ENCODE measurements at regions not wholly inside any gene's neighbourhood (a gene's known extent, or its start where the extent isn't known, plus 50 kb on each side); places are given as distances from the start of the nearest gene placed in this dataset.

DNA sequence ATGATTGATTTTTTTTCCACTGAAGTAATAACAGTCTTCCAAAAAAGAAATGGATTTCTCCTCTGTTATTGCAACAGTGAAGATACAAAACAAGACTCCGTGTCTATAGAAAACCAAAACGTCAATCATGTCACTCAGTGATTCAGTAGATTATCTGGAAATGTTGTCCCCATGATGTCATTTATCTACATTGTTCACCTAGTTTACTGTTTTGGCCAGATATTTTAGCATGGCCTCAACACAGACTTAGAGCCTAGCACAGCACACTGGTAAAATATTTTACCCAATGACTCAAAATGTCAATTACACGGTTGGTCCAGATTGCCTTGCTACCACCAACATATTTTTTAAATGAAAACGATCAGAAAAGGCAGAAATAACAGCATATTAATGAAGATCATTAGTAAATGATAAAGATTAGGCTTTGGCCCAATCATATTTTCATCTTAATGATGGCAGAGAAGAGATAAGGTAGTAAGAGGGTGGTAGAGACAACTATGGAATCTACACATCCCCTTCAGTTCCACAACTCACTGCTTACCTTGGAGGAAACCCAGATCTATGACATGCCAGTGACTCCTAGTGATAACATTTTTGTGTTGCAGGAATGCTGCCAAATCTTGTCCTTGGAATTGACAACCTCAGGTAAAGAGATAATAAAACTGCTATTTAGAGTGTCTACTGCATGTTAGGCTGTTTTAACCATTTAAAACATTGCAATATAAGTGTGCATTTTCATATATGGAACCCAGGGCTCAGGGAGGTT lies 347.7 kb upstream of the ARPP21 start:
- intact Hi-C loops (cut with micrococcal nuclease): no loop called here
- dilution Hi-C loops (cut with MboI; ENCODE audit: extremely low pct_ligation_motif_present, low sequenced_read_pairs): no loop called here
- Histone ChIP-seq H3K4me3 (replicated peaks in 1 of 3; ENCODE audit: insufficient read depth in 1 of 3, low read depth in 1 of 3, low read length in 3 of 3) (no peak overlapping the region), H3K4me2 (ENCODE audit: insufficient read depth, low read length) (no peak overlapping the region), H2AFZ (ENCODE audit: low read depth, low read length) (no peak overlapping the region), H3K4me1 (ENCODE audit: control insufficient read depth, extremely low read depth, insufficient read depth, low read length) (no peaks in the 10 kb centered on the region), H3K79me2 (ENCODE audit: control insufficient read depth, insufficient read depth, low read length) (no peaks in the 10 kb centered on the region), H3K9me1 (replicated peaks; ENCODE audit: control insufficient read depth, extremely low read depth, insufficient read depth, low read length) (no peaks in the 10 kb centered on the region), H3K27ac (ENCODE audit: insufficient read depth, low read depth, low read length) (no peak overlapping the region), H3K27me3 (ENCODE audit: control insufficient read depth in 2 of 2, insufficient read depth in 2 of 2, low read length in 2 of 2) (no peaks in the 10 kb centered on the region), H3K9ac (replicated peaks; ENCODE audit: extremely low read depth, insufficient read depth, low read length) (no peak overlapping the region), H3K9me3 (replicated peaks; ENCODE audit: control insufficient read depth, insufficient read depth, low read length) (no peaks in the 10 kb centered on the region), H3K36me3 (ENCODE audit: control insufficient read depth in 2 of 2, extremely low read depth in 1 of 2, insufficient read depth in 2 of 2, low read length in 2 of 2) (no peaks in the 10 kb centered on the region), H4K20me1 (replicated peaks; ENCODE audit: control insufficient read depth, extremely low read depth, insufficient read depth, low read length) (no peaks in the 10 kb centered on the region)
- TF ChIP-seq GATA2 (IDR thresholded peaks at IDR 0.05; ENCODE audit: insufficient read depth, insufficient read length, low read depth, low read length) (no peak), JUN (IDR thresholded peaks at IDR 0.05; ENCODE audit: borderline replicate concordance, insufficient read depth, insufficient read length, low read depth) (no peak), MYC (IDR thresholded peaks at IDR 0.05; ENCODE audit: low read depth, low read length) (no peak), POLR2AphosphoS5 (IDR thresholded peaks at IDR 0.05; ENCODE audit: insufficient read depth, low read depth, low read length) (no peak), FOS (IDR thresholded peaks at IDR 0.05; ENCODE audit: borderline replicate concordance, insufficient read depth, low read length) (no peak)
- CTCF ChIA-PET: interaction anchor here (0.8 kb wide), 1 partner anchor 19 kb away, joined by 3 read pairs; no protein-coding TSS in a partner anchor
- POLR2A ChIA-PET: no interaction called here
- DNase-seq (ENCODE audit: low read depth, low spot score) (no peak), FAIRE-seq (no peak)
- BruUV-seq (replicated peaks): no TSS peak

DNA sequence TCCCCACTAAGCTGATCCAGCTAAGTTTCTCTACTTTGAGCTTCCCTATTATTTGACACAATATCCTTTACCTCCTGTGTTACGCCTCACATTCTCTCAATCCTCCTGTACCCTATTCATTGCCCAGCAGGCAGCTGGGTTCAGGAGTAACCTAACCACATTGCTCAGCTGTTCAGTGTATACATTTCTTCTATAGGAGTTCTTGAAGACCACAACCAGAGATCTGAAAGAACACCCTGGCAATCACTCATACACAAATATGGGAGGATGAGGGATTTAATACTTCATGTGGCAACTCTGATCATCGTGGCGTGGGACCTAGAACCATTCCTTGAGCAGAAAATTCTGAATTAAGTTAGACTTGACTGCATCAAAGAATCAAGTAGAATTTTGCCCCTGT lies 346.8 kb upstream of the ARPP21 start:
- Histone ChIP-seq H4K20me1 (replicated peaks; ENCODE audit: control insufficient read depth, extremely low read depth, insufficient read depth, low read length) (no peaks in the 10 kb centered on the region), H3K79me2 (ENCODE audit: control insufficient read depth, insufficient read depth, low read length) (no peaks in the 10 kb centered on the region), H3K27me3 (ENCODE audit: control insufficient read depth in 2 of 2, insufficient read depth in 2 of 2, low read length in 2 of 2) (no peaks in the 10 kb centered on the region), H3K9me3 (replicated peaks; ENCODE audit: control insufficient read depth, insufficient read depth, low read length) (no peaks in the 10 kb centered on the region), H3K9ac (replicated peaks; ENCODE audit: extremely low read depth, insufficient read depth, low read length) (no peak overlapping the region), H2AFZ (ENCODE audit: low read depth, low read length) (no peak overlapping the region), H3K36me3 (ENCODE audit: control insufficient read depth in 2 of 2, extremely low read depth in 1 of 2, insufficient read depth in 2 of 2, low read length in 2 of 2) (no peaks in the 10 kb centered on the region), H3K9me1 (replicated peaks; ENCODE audit: control insufficient read depth, extremely low read depth, insufficient read depth, low read length) (no peaks in the 10 kb centered on the region), H3K4me3 (replicated peaks in 1 of 3; ENCODE audit: insufficient read depth in 1 of 3, low read depth in 1 of 3, low read length in 3 of 3) (no peak overlapping the region), H3K4me2 (ENCODE audit: insufficient read depth, low read length) (no peak overlapping the region), H3K27ac (ENCODE audit: insufficient read depth, low read depth, low read length) (no peak overlapping the region), H3K4me1 (ENCODE audit: control insufficient read depth, extremely low read depth, insufficient read depth, low read length) (no peaks in the 10 kb centered on the region)
- FAIRE-seq: no peak
- no peak for TF ChIP-seq EZH2 (IDR thresholded peaks at IDR 0.05; ENCODE audit: borderline replicate concordance, low read depth, low read length, severe bottlenecking)
- no peak for TF ChIP-seq MYC (IDR thresholded peaks at IDR 0.05; ENCODE audit: low read depth, low read length)
- TF ChIP-seq, protein P1, sequence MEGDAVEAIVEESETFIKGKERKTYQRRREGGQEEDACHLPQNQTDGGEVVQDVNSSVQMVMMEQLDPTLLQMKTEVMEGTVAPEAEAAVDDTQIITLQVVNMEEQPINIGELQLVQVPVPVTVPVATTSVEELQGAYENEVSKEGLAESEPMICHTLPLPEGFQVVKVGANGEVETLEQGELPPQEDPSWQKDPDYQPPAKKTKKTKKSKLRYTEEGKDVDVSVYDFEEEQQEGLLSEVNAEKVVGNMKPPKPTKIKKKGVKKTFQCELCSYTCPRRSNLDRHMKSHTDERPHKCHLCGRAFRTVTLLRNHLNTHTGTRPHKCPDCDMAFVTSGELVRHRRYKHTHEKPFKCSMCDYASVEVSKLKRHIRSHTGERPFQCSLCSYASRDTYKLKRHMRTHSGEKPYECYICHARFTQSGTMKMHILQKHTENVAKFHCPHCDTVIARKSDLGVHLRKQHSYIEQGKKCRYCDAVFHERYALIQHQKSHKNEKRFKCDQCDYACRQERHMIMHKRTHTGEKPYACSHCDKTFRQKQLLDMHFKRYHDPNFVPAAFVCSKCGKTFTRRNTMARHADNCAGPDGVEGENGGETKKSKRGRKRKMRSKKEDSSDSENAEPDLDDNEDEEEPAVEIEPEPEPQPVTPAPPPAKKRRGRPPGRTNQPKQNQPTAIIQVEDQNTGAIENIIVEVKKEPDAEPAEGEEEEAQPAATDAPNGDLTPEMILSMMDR (IDR thresholded peaks at IDR 0.05; ENCODE audit: extremely low read depth in 1 of 2, insufficient read depth in 1 of 2, low read depth in 1 of 2, low read length in 2 of 2): no peak
- no peak for TF ChIP-seq POLR2AphosphoS5 (IDR thresholded peaks at IDR 0.05; ENCODE audit: insufficient read depth, low read depth, low read length)
- TF ChIP-seq, protein P2, sequence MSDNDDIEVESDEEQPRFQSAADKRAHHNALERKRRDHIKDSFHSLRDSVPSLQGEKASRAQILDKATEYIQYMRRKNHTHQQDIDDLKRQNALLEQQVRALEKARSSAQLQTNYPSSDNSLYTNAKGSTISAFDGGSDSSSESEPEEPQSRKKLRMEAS (IDR thresholded peaks at IDR 0.05; ENCODE audit: insufficient read depth, insufficient read length): no peak
- no peak for TF ChIP-seq GATA2 (IDR thresholded peaks at IDR 0.05; ENCODE audit: insufficient read depth, insufficient read length, low read depth, low read length)
- no peak for TF ChIP-seq JUN (IDR thresholded peaks at IDR 0.05; ENCODE audit: borderline replicate concordance, insufficient read depth, insufficient read length, low read depth)
- no peak for TF ChIP-seq POLR2A (IDR thresholded peaks at IDR 0.05; ENCODE audit: low read depth, low read length)
- no peak for TF ChIP-seq FOS (IDR thresholded peaks at IDR 0.05; ENCODE audit: borderline replicate concordance, insufficient read depth, low read length)
- ChIA-PET POLR2A (no interaction called here), CTCF (interaction anchor here (0.8 kb wide), 1 partner anchor 20 kb away, joined by 3 read pairs; no protein-coding TSS in a partner anchor)
- dilution Hi-C loops (cut with MboI; ENCODE audit: extremely low pct_ligation_motif_present, low sequenced_read_pairs) (no loop called here), intact Hi-C loops (cut with micrococcal nuclease) (no loop called here)
- no peak for DNase-seq (ENCODE audit: low read depth, low spot score)
- no TSS peak for BruUV-seq (replicated peaks)

Data from endothelial cell of umbilical vein (primary cell).